ENCODE measurements at regions not wholly inside any gene's neighbourhood (a gene's known extent, or its start where the extent isn't known, plus 50 kb on each side); places are given as distances from the start of the nearest gene placed in this dataset.

DNA sequence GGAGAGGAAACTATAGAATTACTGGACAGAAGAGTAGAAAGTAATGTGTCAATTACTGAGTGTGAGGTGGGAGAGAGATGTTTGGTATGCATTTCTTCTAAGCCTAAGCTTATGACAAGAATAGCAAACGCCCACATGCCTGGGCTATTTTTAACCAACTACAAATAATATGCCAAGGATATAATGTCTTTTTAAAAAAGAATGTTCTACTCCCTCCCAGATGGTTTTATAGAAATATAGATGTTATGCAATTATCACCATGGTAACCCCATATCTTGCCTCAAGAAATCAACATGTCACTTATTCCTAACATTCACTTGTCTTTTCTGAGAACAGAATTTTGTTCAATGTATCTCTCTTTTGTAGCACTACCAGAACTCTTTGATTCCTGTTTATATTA lies 996.7 kb upstream of the CHORDC1 start:
- H3K4me3 ChIP-seq (ENCODE audit: low read depth, low read length): no peak overlapping the region
- TF ChIP-seq, protein P1, sequence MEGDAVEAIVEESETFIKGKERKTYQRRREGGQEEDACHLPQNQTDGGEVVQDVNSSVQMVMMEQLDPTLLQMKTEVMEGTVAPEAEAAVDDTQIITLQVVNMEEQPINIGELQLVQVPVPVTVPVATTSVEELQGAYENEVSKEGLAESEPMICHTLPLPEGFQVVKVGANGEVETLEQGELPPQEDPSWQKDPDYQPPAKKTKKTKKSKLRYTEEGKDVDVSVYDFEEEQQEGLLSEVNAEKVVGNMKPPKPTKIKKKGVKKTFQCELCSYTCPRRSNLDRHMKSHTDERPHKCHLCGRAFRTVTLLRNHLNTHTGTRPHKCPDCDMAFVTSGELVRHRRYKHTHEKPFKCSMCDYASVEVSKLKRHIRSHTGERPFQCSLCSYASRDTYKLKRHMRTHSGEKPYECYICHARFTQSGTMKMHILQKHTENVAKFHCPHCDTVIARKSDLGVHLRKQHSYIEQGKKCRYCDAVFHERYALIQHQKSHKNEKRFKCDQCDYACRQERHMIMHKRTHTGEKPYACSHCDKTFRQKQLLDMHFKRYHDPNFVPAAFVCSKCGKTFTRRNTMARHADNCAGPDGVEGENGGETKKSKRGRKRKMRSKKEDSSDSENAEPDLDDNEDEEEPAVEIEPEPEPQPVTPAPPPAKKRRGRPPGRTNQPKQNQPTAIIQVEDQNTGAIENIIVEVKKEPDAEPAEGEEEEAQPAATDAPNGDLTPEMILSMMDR (IDR thresholded peaks at IDR 0.05; ENCODE audit: low read depth, low read length, missing control alignments): no peak
- DNase-seq (ENCODE audit: low read depth): no peak

- no peak overlapping the region for H3K4me3 ChIP-seq (ENCODE audit: low read depth, low read length)
- DNase-seq (ENCODE audit: low read depth): no peak
- TF ChIP-seq, protein P1 (IDR thresholded peaks at IDR 0.05; ENCODE audit: low read depth, low read length, missing control alignments): no peak
Observed at GRCh38 chr11:91209751-91210150, 986.9 kb upstream of the CHORDC1 start.

GRCh38 chr11:91209306-91209705 lies 986.5 kb upstream of the CHORDC1 start:
- DNase-seq (ENCODE audit: low read depth): no peak
- H3K4me3 ChIP-seq (ENCODE audit: low read depth, low read length): no peak overlapping the region
- TF ChIP-seq, protein P1 (IDR thresholded peaks at IDR 0.05; ENCODE audit: low read depth, low read length, missing control alignments): no peak

DNA sequence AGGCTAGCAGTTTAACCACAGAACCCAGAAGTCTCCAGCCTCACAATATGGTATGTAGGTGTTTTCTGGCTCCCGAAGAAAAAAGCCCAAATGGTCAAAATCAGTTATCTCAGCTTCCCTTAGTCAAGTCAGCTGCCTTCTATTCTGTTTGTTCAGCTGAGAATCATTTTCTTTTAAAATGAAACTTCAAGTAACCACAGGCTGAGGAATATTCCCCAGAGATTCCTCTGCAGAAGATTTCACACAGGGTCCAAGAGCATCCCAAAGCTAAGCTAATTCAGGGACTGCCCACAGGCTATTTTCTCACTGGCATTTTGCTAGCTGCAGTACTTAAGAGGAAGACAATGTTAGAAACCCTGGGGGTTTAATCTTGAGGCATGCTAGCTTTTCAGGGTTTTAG lies 977.0 kb upstream of the CHORDC1 start:
- TF ChIP-seq, protein P1 (IDR thresholded peaks at IDR 0.05; ENCODE audit: low read depth, low read length, missing control alignments): no peak
- DNase-seq (ENCODE audit: low read depth): no peak
- H3K4me3 ChIP-seq (ENCODE audit: low read depth, low read length): no peak overlapping the region

DNA sequence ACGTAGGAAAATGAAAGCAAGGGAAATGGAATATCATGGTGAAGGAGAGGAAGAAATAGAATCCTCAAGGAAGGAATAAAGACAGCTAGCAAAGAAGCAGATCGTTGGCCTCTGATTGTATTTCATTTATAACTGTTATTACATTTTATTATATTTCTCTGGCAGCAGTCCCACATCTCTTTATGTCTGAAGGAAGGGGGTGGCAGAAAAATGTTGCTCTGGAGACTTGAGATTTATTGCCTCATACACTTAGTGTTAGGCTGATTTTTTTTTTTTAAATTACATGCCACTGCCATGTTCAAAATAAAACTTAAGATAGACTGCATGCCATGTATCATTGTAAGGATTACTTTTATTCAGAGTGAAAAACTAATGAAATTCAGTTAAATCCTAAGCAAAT lies 971.7 kb upstream of the CHORDC1 start:
- TF ChIP-seq, protein P1 (IDR thresholded peaks at IDR 0.05; ENCODE audit: low read depth, low read length, missing control alignments): no peak
- no peak for DNase-seq (ENCODE audit: low read depth)
- H3K4me3 ChIP-seq (ENCODE audit: low read depth, low read length): no peak overlapping the region

DNA sequence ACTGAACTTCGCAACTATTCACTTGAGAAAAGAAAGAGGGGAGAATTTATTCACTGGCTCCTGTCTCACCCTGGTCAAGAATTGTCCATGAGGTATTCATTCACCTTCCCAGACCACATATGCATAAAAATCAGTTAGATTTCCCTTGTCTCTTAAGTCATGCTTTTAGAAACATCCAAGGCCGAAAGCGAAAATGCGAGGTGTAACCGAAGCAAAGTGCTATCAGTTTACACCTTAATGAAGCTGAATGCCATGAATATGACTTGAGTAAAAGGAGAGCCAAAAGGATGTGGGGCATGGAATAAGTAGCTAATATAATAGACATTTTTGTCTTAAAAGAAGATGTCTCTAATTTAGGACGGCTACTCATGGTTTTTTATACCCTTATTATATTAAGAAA lies 965.6 kb upstream of the CHORDC1 start:
- no peak for DNase-seq (ENCODE audit: low read depth)
- H3K4me3 ChIP-seq (ENCODE audit: low read depth, low read length): no peak overlapping the region
- TF ChIP-seq, protein P1 (IDR thresholded peaks at IDR 0.05; ENCODE audit: low read depth, low read length, missing control alignments): no peak

DNA sequence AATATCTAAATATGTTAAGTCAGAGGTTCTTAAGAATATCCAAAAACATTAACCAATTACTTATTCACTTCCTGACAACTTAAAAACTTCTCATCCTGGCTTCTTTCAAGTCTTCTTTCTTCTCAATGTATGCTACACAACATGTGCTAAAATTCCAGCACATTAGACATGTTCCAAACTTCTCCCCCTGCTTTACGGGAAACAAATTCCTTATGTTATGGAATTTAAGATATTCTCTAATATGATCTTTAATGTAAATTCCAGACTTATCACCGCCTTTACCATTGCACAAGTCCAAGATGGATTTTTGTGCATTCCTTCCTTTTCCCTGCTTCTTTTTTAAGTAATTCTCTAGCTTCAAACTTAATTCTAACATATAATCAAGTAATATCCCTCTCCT lies 964.5 kb upstream of the CHORDC1 start:
- no peak for DNase-seq (ENCODE audit: low read depth)
- no peak overlapping the region for H3K4me3 ChIP-seq (ENCODE audit: low read depth, low read length)
- TF ChIP-seq, protein P1 (IDR thresholded peaks at IDR 0.05; ENCODE audit: low read depth, low read length, missing control alignments): no peak
